GM12878 (cell line): ENCODE measurements at regions not wholly inside any gene's neighbourhood (a gene's known extent, or its start where the extent isn't known, plus 50 kb on each side); places are given as distances from the start of the nearest gene placed in this dataset.
A peak's percentile ranks its signal among the peaks of the same experiment; 100 is the strongest.

Experiments used
- BMI1 ChIP-seq: fragments of 450-650 bp; IDR thresholded peaks from 2 replicates; pipeline ENCODE4 v1.6.1; 2016; ENCODE audit warnings: mild to moderate bottlenecking, moderate library complexity, borderline replicate concordance
- CBFB ChIP-seq: IDR thresholded peaks from 2 replicates; pipeline ENCODE4 v1.6.1; 2016; ENCODE audit warnings: antibody characterized with exemption, low read depth
- CBX3 ChIP-seq: fragments of 200-600 bp; sonication (generic); IDR thresholded peaks from 2 replicates; pipeline ENCODE4 v1.6.1; 2016; ENCODE audit warnings: low read depth, borderline replicate concordance
- ELK1 ChIP-seq: IDR thresholded peaks from 2 replicates; pipeline ENCODE4 v1.6.1; 2012; ENCODE audit warnings: low read depth, low read length, improper control_type of control experiment
- ETV6 ChIP-seq, 2 experiments: fragments of 450-650 bp in 1 of 2; IDR thresholded peaks in 1 of 2; conservative IDR thresholded peaks in 1 of 2; 2 replicates each; pipeline ENCODE4 v1.6.1; 2014; ENCODE audit warnings: antibody characterized with exemption in 1 of 2, borderline replicate concordance in 1 of 2, low read depth in 1 of 2, mild to moderate bottlenecking in 1 of 2, moderate library complexity in 1 of 2
- IRF3 ChIP-seq: fragments of 450-650 bp; IDR thresholded peaks from 2 replicates; pipeline ENCODE4 v1.6.1; 2014; ENCODE audit warnings: mild to moderate bottlenecking
- IRF4 ChIP-seq: IDR thresholded peaks from 2 replicates; pipeline ENCODE4 v1.6.1; 2011; ENCODE audit warnings: low read depth, low read length
- JUNB ChIP-seq: IDR thresholded peaks from 2 replicates; pipeline ENCODE4 v1.6.1; 2016; ENCODE audit warnings: antibody characterized with exemption, mild to moderate bottlenecking
- LARP7 ChIP-seq: fragments of 450-650 bp; IDR thresholded peaks from 2 replicates; pipeline ENCODE4 v1.6.1; 2017; ENCODE audit warnings: mild to moderate bottlenecking
- NFXL1 ChIP-seq: fragments of 450-650 bp; IDR thresholded peaks from 2 replicates; pipeline ENCODE4 v1.6.1; 2017; ENCODE audit warnings: antibody characterized with exemption, mild to moderate bottlenecking, borderline replicate concordance
- NFYA ChIP-seq: IDR thresholded peaks from 2 replicates; pipeline ENCODE4 v1.6.1; 2011; ENCODE audit warnings: low read depth, mild to moderate bottlenecking, low read length, improper control_type of control experiment, borderline replicate concordance
- NKRF ChIP-seq: fragments of 450-650 bp; conservative IDR thresholded peaks from 2 replicates; pipeline ENCODE4 v1.6.1; 2017; ENCODE audit warnings: mild to moderate bottlenecking, moderate library complexity
- PKNOX1 ChIP-seq: fragments of 450-650 bp; IDR thresholded peaks from 2 replicates; pipeline ENCODE4 v1.6.1; 2016; ENCODE audit warnings: mild to moderate bottlenecking
- RB1 ChIP-seq: fragments of 450-650 bp; formaldehyde crosslinking; IDR thresholded peaks from 2 replicates; pipeline ENCODE4 v1.6.1; 2017; ENCODE audit warnings: mild to moderate bottlenecking, borderline replicate concordance
- RELA ChIP-seq: fragments of 450-650 bp; IDR thresholded peaks from 2 replicates; pipeline ENCODE4 v1.8.0; 2014; ENCODE audit warnings: borderline replicate concordance; ENCODE audit not compliant: partially characterized antibody
- RELB ChIP-seq: fragments of 450-650 bp; IDR thresholded peaks from 2 replicates; pipeline ENCODE4 v1.6.1; 2017; ENCODE audit warnings: low read depth, mild to moderate bottlenecking, moderate library complexity
- SIN3A ChIP-seq: IDR thresholded peaks from 2 replicates; pipeline ENCODE4 v1.6.1; 2012; ENCODE audit warnings: low read depth, low read length, improper control_type of control experiment
- SP1 ChIP-seq: IDR thresholded peaks from one replicate; pipeline ENCODE4 v1.6.1; 2011; ENCODE audit warnings: low read depth, low read length
- TCF12 ChIP-seq: IDR thresholded peaks from 2 replicates; pipeline ENCODE4 v1.6.1; 2011; ENCODE audit warnings: low read depth, mild to moderate bottlenecking, low read length
- ZBTB40 ChIP-seq: fragments of 450-650 bp; IDR thresholded peaks from 2 replicates; pipeline ENCODE4 v1.6.1; 2016; ENCODE audit warnings: mild to moderate bottlenecking, moderate library complexity, borderline replicate concordance
- ZNF24 ChIP-seq: fragments of 450-650 bp; IDR thresholded peaks from 2 replicates; pipeline ENCODE4 v1.6.1; 2017; ENCODE audit warnings: antibody characterized with exemption, mild to moderate bottlenecking

- TF ChIP-seq IRF3 (no peak), TCF12 (0 out of 2 replicates have a peak, but pooled peaks have one; percentile 34), RB1 (no peak), ZBTB40 (no peak), IRF4 (0 out of 2 replicates have a peak, but pooled peaks have one; percentile 38), PKNOX1 (no peak), RELA (no peak), SP1 (no peak), NFXL1 (no peak), LARP7 (no peak), NFYA (no peak), SIN3A (no peak), CBX3 (no peak), NKRF (no peak), ETV6 (conservative IDR thresholded peaks at IDR 0.05 in 1 of 2, IDR thresholded peaks at IDR 0.05 in 1 of 2; ENCODE audit: borderline replicate concordance in 1 of 2, low read depth in 1 of 2) (peak in 1 of 2 experiments; percentile 73; a peak in 2 of 4 replicates), JUNB (peak; percentile 40; the same call in 1 of the 2 replicates), CBFB (no peak), RELB (no peak), ELK1 (no peak), BMI1 (no peak), ZNF24 (no peak)
Measured at GRCh38 chr5:17907094-17907493, 272.8 kb downstream of the TAF11L14 start (continued).
